Body of pancreas (tissue), 4 donors: ENCODE measurements at regions not wholly inside any gene's neighbourhood (a gene's known extent, or its start where the extent isn't known, plus 50 kb on each side); places are given as distances from the start of the nearest gene placed in this dataset.

Experiments used
- ATAC-seq: fragments of 150-250 bp; one replicate; pipeline ENCODE4 v1.9.1; 2016
- DNase-seq, 4 donors: peaks; one replicate each; pipeline ENCODE4 v3.0.0-alpha.2; 2019
- H3K27ac ChIP-seq, 4 donors: fragments of 200-600 bp; sonication (generic); 1 replicate in 3 of 4; 2 replicates in 1 of 4; pipeline versions ENCODE4 v1.5.1 to v1.6.1; 2016 to 2019; ENCODE audit warnings: mild to moderate bottlenecking in 1 of 4, mixed read lengths in 1 of 4, moderate library complexity in 1 of 4
- H3K27me3 ChIP-seq, 2 donors: fragments of 200-600 bp; sonication (generic); one replicate each; pipeline ENCODE4 v1.6.0; 2016; ENCODE audit warnings: mild to moderate bottlenecking in 1 of 2
- H3K36me3 ChIP-seq, 2 donors: fragments of 200-600 bp; sonication (generic); replicated peaks in 1 of 2; 2 replicates each; pipeline ENCODE4 v1.5.1; 2016; ENCODE audit warnings: low read depth in 2 of 2; ENCODE audit not compliant: insufficient read depth in 1 of 2
- H3K4me1 ChIP-seq: fragments of 200-600 bp; sonication (generic); one replicate; pipeline ENCODE4 v1.6.0; 2016
- H3K4me3 ChIP-seq, 2 donors: fragments of 200-600 bp; sonication (generic); 1 replicate in 1 of 2; 2 replicates in 1 of 2; pipeline ENCODE4 v1.5.1; 2016 to 2019
- H3K9me3 ChIP-seq, 3 donors: fragments of 200-600 bp; sonication (generic); 1 replicate in 2 of 3; 2 replicates in 1 of 3; pipeline ENCODE4 v1.5.1; 2016
- POLR2A ChIP-seq, 3 donors: fragments of 450-650 bp; IDR thresholded peaks; one replicate each; pipeline ENCODE4 v1.6.1; 2016; ENCODE audit warnings: antibody characterized with exemption in 3 of 3, mild to moderate bottlenecking in 2 of 3
- WGBS, 2 donors: methylation state at CpG; one replicate each; pipeline ENCODE4 v1.1.5; 2017; 5-methylcytosine and 5-hydroxymethylcytosine counted together
- intact Hi-C: fragments of 100-400 bp; cut with DNase I; formaldehyde crosslinking; loops from one replicate; pipeline ENCODE4 v1.15.1; 2023
- TF ChIP-seq, protein P1 (sequence below), 7 experiments: fragments of 450-650 bp in 4 of 7; fragments of 200-600 bp in 3 of 7; sonication (generic) in 3 of 7; IDR thresholded peaks; one replicate each; pipeline ENCODE4 v1.5.1; 2016 to 2019; ENCODE audit warnings: antibody characterized with exemption in 7 of 7

DNA sequence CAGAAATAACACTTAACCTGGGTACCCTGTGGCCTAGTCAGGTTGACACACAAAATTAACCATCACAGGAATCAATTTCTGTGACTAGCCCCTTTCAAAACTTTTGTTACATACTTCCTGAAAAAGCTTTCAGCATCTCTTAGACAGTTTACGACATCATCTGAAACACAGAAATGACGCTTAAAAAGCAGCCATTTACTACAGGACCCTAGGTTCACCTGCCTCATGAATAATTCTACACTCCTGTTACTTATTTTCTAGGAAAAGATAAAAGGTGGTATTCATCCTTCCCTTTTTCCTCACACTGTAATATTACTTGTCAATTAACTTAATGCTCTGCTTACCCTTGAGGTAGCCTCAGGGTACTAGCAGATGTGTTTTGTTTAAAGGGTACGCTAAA is 388.4 kb downstream of the IRS1 start:
- WGBS, 2 donors = 87 to 94% methylated on average over 3 of the region's 3 CpGs
- intact Hi-C loops = no loop called here
- no peak overlapping the region for H3K27ac ChIP-seq

GRCh38 chr2:226410247-226410835 is 389.3 kb downstream of the IRS1 start:
- no peak for TF ChIP-seq POLR2A (IDR thresholded peaks at IDR 0.05)
- TF ChIP-seq, protein P1, sequence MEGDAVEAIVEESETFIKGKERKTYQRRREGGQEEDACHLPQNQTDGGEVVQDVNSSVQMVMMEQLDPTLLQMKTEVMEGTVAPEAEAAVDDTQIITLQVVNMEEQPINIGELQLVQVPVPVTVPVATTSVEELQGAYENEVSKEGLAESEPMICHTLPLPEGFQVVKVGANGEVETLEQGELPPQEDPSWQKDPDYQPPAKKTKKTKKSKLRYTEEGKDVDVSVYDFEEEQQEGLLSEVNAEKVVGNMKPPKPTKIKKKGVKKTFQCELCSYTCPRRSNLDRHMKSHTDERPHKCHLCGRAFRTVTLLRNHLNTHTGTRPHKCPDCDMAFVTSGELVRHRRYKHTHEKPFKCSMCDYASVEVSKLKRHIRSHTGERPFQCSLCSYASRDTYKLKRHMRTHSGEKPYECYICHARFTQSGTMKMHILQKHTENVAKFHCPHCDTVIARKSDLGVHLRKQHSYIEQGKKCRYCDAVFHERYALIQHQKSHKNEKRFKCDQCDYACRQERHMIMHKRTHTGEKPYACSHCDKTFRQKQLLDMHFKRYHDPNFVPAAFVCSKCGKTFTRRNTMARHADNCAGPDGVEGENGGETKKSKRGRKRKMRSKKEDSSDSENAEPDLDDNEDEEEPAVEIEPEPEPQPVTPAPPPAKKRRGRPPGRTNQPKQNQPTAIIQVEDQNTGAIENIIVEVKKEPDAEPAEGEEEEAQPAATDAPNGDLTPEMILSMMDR (IDR thresholded peaks at IDR 0.05) = no peak
- no peaks in the 10 kb centered on the region for H3K9me3 ChIP-seq
- no peak overlapping the region for H3K4me3 ChIP-seq
- no peaks in the 10 kb centered on the region for H3K4me1 ChIP-seq
- intact Hi-C loops = no loop called here
- no peak for ATAC-seq
- no peaks in the 10 kb centered on the region for H3K27me3 ChIP-seq
- H3K36me3 ChIP-seq = no peaks in the 10 kb centered on the region
- WGBS, 2 donors = 60 to 62% methylated on average over 4 of the region's 4 CpGs
- DNase-seq = no peak
- H3K27ac ChIP-seq = no peak overlapping the region

More for the DNA sequence above, 388.4 kb downstream of the IRS1 start:
- Histone ChIP-seq H3K4me3 (no peak overlapping the region), H3K27me3 (no peaks in the 10 kb centered on the region), H3K36me3 (no peaks in the 10 kb centered on the region), H3K9me3 (no peaks in the 10 kb centered on the region), H3K4me1 (no peaks in the 10 kb centered on the region)
- DNase-seq = no peak
- TF ChIP-seq, protein P1 (IDR thresholded peaks at IDR 0.05) = no peak
- no peak for TF ChIP-seq POLR2A (IDR thresholded peaks at IDR 0.05)
- ATAC-seq = no peak

DNA sequence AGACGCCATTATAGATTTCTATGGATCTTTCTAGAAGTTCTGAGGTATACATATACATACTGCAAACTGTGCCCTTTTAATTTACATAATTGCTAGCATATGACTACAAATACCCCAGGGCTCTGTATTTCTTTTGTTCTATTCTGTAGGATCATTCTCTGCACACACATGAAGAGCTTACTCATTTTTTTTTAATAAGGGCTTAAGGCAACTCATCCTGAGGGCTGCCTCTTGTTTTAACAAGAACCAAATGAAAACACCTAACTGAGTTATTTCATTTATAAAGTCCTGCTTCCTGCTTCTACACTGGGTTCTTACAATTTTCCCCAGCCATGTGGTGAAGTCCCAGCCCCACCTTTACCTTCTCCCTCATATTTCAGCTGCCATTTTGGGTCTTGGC is 390.5 kb downstream of the IRS1 start:
- WGBS, 2 donors = 85 to 90% methylated on average over 1 of the region's 1 CpG
- intact Hi-C loops = no loop called here
- DNase-seq = no peak
- no peaks in the 10 kb centered on the region for H3K27me3 ChIP-seq
- no peak for TF ChIP-seq POLR2A (IDR thresholded peaks at IDR 0.05)
- TF ChIP-seq, protein P1 (IDR thresholded peaks at IDR 0.05) = no peak
- no peaks in the 10 kb centered on the region for H3K36me3 ChIP-seq
- H3K4me3 ChIP-seq = no peak overlapping the region
- no peak overlapping the region for H3K27ac ChIP-seq
- no peaks in the 10 kb centered on the region for H3K4me1 ChIP-seq
- no peaks in the 10 kb centered on the region for H3K9me3 ChIP-seq
- ATAC-seq = no peak

DNA sequence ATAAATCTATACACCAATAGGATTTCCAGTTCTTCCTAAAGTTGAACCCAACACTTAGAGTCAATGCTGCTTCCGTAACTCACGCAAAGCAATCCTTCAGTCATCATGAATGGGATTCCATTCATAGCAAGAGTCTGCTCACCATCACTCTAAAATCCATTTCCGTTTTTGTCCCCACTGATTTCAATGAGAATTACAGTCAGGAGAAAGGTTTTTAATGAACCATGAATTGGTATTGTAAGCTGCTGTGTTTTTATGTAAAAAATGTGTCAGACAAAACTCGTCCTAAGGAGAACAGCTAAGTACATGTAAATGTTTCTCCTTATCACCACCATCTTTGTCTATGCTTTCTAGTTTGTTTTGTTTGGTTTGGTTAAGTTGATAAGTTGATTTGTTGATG is 391.5 kb downstream of the IRS1 start:
- intact Hi-C loops = no loop called here
- H3K27me3 ChIP-seq = no peaks in the 10 kb centered on the region
- no peaks in the 10 kb centered on the region for H3K9me3 ChIP-seq
- no peaks in the 10 kb centered on the region for H3K4me1 ChIP-seq
- ATAC-seq = no peak
- no peak for DNase-seq
- H3K36me3 ChIP-seq = no peaks in the 10 kb centered on the region
- WGBS, 2 donors = 67 to 76% methylated on average over 4 of the region's 4 CpGs
- H3K4me3 ChIP-seq = no peak overlapping the region
- no peak for TF ChIP-seq POLR2A (IDR thresholded peaks at IDR 0.05)
- TF ChIP-seq, protein P1 (IDR thresholded peaks at IDR 0.05) = no peak
- no peak overlapping the region for H3K27ac ChIP-seq

DNA sequence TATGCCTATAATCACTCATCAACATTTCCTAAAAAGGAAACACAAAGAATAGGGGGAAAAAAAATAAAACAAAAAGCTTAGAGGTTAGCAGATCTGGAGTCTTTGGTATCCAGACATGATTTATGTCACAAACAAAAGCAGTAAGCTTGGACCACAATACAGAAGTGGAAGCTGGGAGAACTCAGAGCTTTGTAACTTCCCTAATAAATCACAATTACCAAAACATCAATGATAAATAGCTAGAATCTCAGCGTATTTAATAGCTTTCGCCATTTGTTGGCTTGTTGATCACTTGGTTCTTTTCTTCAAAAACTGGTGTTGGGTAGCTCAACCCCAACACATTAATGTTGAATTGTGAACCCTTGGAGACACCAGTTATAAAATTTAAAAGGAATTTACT is 392.5 kb downstream of the IRS1 start:
- DNase-seq = no peak
- WGBS, 2 donors = 63 to 75% methylated on average over 2 of the region's 2 CpGs
- ATAC-seq = no peak
- H3K9me3 ChIP-seq = no peaks in the 10 kb centered on the region
- no peak overlapping the region for H3K4me3 ChIP-seq
- H3K36me3 ChIP-seq = no peaks in the 10 kb centered on the region
- no peak for TF ChIP-seq POLR2A (IDR thresholded peaks at IDR 0.05)
- TF ChIP-seq, protein P1 (IDR thresholded peaks at IDR 0.05) = no peak
- intact Hi-C loops = no loop called here
- no peak overlapping the region for H3K27ac ChIP-seq
- no peaks in the 10 kb centered on the region for H3K27me3 ChIP-seq
- no peaks in the 10 kb centered on the region for H3K4me1 ChIP-seq
